ENCODE measurements at regions not wholly inside any gene's neighbourhood (a gene's known extent, or its start where the extent isn't known, plus 50 kb on each side); places are given as distances from the start of the nearest gene placed in this dataset.

DNA sequence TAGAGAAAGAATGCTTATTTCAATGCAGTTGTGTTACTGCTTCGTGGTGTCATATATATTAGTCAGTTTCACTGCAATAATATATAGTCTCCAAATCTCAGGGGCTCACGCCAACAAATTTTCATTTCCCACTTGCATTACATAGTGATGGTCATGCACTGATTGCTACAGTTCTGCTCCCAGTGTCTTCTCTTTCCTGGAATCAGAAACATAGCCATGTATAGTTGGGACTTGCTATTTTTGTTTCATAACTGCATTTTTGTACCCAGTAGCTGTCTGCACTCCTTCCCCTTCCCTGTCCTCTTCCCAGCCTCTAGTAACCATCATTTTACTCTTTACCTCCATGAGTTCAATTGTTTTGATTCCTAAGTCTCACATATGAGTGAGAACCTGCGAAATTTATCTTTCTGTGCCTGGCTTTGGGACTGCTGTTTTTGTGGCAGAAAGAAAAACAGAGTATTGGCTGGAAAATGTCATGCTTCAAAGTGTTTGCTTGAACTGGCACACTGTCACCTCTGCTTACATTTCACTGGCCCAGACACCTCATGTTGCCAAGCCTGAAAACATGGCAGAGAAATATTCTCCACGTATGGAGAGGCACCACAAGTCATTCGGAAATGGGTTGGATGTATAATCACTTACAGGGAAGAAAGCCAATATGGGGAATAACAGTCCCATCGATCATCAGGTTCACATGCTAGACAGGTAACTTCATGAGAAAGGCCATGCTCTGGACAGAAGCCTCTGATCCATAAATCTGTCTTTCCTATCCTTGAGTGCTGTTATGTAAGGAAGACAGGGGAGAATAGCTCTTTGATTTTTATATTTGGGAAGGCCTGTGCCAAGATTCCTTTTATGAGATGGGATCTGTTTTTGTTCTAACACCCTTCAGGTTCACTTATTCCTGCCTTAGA lies 60.4 kb upstream of the BACH1 start:
- Mint-ChIP-seq H3K9me3 (peaks cover 5% of the 10 kb centered on the region), H3K4me3 (no peak overlapping the region), H3K27me3 (ENCODE audit: low read depth) (no peaks in the 10 kb centered on the region), H3K4me1 (peaks cover 14% of the 10 kb centered on the region), H3K36me3 (no peaks in the 10 kb centered on the region), H3K27ac (no peak overlapping the region)
- TF ChIP-seq CTCF (IDR thresholded peaks at IDR 0.05; ENCODE audit: unreplicated experiment), result no peak
- DNase-seq (ENCODE audit: low spot score in 2 of 2, unreplicated experiment in 2 of 2), result no peak

- no peak overlapping the region for H3K27ac Mint-ChIP-seq
- H3K36me3 Mint-ChIP-seq, result no peaks in the 10 kb centered on the region
- H3K4me1 Mint-ChIP-seq, result peaks cover 14% of the 10 kb centered on the region
- peaks cover 6% of the 10 kb centered on the region for H3K9me3 Mint-ChIP-seq
- no peak overlapping the region for H3K4me3 Mint-ChIP-seq
- DNase-seq (ENCODE audit: low spot score in 2 of 2, unreplicated experiment in 2 of 2), result no peak
- TF ChIP-seq CTCF (IDR thresholded peaks at IDR 0.05; ENCODE audit: unreplicated experiment), result no peak
- no peaks in the 10 kb centered on the region for H3K27me3 Mint-ChIP-seq (ENCODE audit: low read depth)
These were observed 59.8 kb upstream of the BACH1 start for GRCh38 chr21:29238967-29239290.

DNA sequence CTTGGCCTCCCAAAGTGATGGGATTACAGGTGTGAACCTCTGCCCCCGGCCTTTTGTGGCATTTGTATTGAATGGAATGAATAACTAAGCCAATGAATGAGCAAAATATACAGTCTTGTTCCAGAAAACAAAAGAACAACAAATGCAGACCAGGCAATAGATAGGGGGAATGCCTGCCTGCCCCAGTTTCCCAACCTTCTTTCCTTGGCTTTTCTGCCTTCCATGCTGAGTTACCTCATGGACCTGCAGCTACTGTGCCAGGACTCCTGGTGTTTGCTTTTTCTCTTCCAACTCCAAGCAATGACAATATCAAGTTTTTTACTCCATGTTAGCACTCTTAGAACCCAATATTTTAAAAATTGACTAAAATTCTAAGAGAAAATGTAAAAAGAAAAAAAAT lies 58.6 kb upstream of the BACH1 start:
- no peak for TF ChIP-seq CTCF (IDR thresholded peaks at IDR 0.05; ENCODE audit: unreplicated experiment)
- Mint-ChIP-seq H3K9me3 (peaks cover 6% of the 10 kb centered on the region), H3K27me3 (ENCODE audit: low read depth) (no peaks in the 10 kb centered on the region), H3K27ac (no peak overlapping the region), H3K4me3 (no peak overlapping the region), H3K36me3 (no peaks in the 10 kb centered on the region), H3K4me1 (peaks cover 21% of the 10 kb centered on the region)
- no peak for DNase-seq (ENCODE audit: low spot score in 2 of 2, unreplicated experiment in 2 of 2)

- H3K9me3 Mint-ChIP-seq, result peaks cover 6% of the 10 kb centered on the region
- H3K27ac Mint-ChIP-seq, result no peak overlapping the region
- no peaks in the 10 kb centered on the region for H3K27me3 Mint-ChIP-seq (ENCODE audit: low read depth)
- no peak for TF ChIP-seq CTCF (IDR thresholded peaks at IDR 0.05; ENCODE audit: unreplicated experiment)
- peaks cover 24% of the 10 kb centered on the region for H3K4me1 Mint-ChIP-seq
- H3K4me3 Mint-ChIP-seq, result no peak overlapping the region
- H3K36me3 Mint-ChIP-seq, result no peaks in the 10 kb centered on the region
- DNase-seq (ENCODE audit: low spot score in 2 of 2, unreplicated experiment in 2 of 2), result no peak
These were observed 56.5 kb upstream of the BACH1 start for GRCh38 chr21:29242201-29242600.

- TF ChIP-seq CTCF (IDR thresholded peaks at IDR 0.05; ENCODE audit: unreplicated experiment), result no peak
- H3K4me1 Mint-ChIP-seq, result peaks cover 24% of the 10 kb centered on the region
- H3K27ac Mint-ChIP-seq, result no peak overlapping the region
- H3K9me3 Mint-ChIP-seq, result peaks cover 6% of the 10 kb centered on the region
- no peaks in the 10 kb centered on the region for H3K36me3 Mint-ChIP-seq
- DNase-seq (ENCODE audit: low spot score in 2 of 2, unreplicated experiment in 2 of 2), result no peak
- no peak overlapping the region for H3K4me3 Mint-ChIP-seq
- H3K27me3 Mint-ChIP-seq (ENCODE audit: low read depth), result no peaks in the 10 kb centered on the region
These were observed 55.5 kb upstream of the BACH1 start for GRCh38 chr21:29243188-29243587.

Measured in mesothelial cell of epicardium (in vitro differentiated cells).